ENCODE measurements at regions not wholly inside any gene's neighbourhood (a gene's known extent, or its start where the extent isn't known, plus 50 kb on each side); places are given as distances from the start of the nearest gene placed in this dataset.
"Not testable (repeated sequence)": the region's sequence is repeated elsewhere in the genome, so short reads cannot be mapped to it uniquely, and the experiment has no call there.

GRCh38 chr1:194361374-194362131 lies 1175.1 kb upstream of the B3GALT2 start:
- in situ Hi-C loops (cut with HindIII; ENCODE audit: low pct_unique_long_range_greater_than_20kb, low sequenced_read_pairs) = no loop called here
- no peak for DNase-seq (ENCODE audit: low read depth, low spot score)

- no peak for DNase-seq (ENCODE audit: low read depth, low spot score)
- in situ Hi-C loops (cut with HindIII; ENCODE audit: low pct_unique_long_range_greater_than_20kb, low sequenced_read_pairs) = no loop called here
Observed at GRCh38 chr1:194358208-194358581, 1171.8 kb upstream of the B3GALT2 start.

GRCh38 chr1:194357573-194358207 lies 1171.3 kb upstream of the B3GALT2 start:
- in situ Hi-C loops (cut with HindIII; ENCODE audit: low pct_unique_long_range_greater_than_20kb, low sequenced_read_pairs); DNase-seq (ENCODE audit: low read depth, low spot score): not testable (repeated sequence)

- in situ Hi-C loops (cut with HindIII; ENCODE audit: low pct_unique_long_range_greater_than_20kb, low sequenced_read_pairs) = no loop called here
- DNase-seq (ENCODE audit: low read depth, low spot score) = no peak
Observed at GRCh38 chr1:194355488-194356106, 1169.2 kb upstream of the B3GALT2 start.

GRCh38 chr1:194353121-194353520 lies 1166.7 kb upstream of the B3GALT2 start:
- in situ Hi-C loops (cut with HindIII; ENCODE audit: low pct_unique_long_range_greater_than_20kb, low sequenced_read_pairs) = no loop called here
- DNase-seq (ENCODE audit: low read depth, low spot score) = no peak

GRCh38 chr1:194347200-194347599 lies 1160.8 kb upstream of the B3GALT2 start:
- in situ Hi-C loops (cut with HindIII; ENCODE audit: low pct_unique_long_range_greater_than_20kb, low sequenced_read_pairs) = no loop called here
- no peak for DNase-seq (ENCODE audit: low read depth, low spot score)

- peak; percentile 19 for DNase-seq (ENCODE audit: low read depth, low spot score)
- in situ Hi-C loops (cut with HindIII; ENCODE audit: low pct_unique_long_range_greater_than_20kb, low sequenced_read_pairs) = no loop called here
Observed at GRCh38 chr1:194342484-194343262, 1156.3 kb upstream of the B3GALT2 start.

GRCh38 chr1:194341587-194341986 lies 1155.2 kb upstream of the B3GALT2 start:
- no peak for DNase-seq (ENCODE audit: low read depth, low spot score)
- in situ Hi-C loops (cut with HindIII; ENCODE audit: low pct_unique_long_range_greater_than_20kb, low sequenced_read_pairs) = no loop called here

GRCh38 chr1:194339471-194339870 lies 1153.1 kb upstream of the B3GALT2 start:
- DNase-seq (ENCODE audit: low read depth, low spot score) = no peak
- in situ Hi-C loops (cut with HindIII; ENCODE audit: low pct_unique_long_range_greater_than_20kb, low sequenced_read_pairs) = no loop called here

- no peak for DNase-seq (ENCODE audit: low read depth, low spot score)
- in situ Hi-C loops (cut with HindIII; ENCODE audit: low pct_unique_long_range_greater_than_20kb, low sequenced_read_pairs) = no loop called here
Observed at GRCh38 chr1:194338241-194338948, 1152.0 kb upstream of the B3GALT2 start.

GRCh38 chr1:194333240-194333639 lies 1146.8 kb upstream of the B3GALT2 start:
- DNase-seq (ENCODE audit: low read depth, low spot score) = no peak
- in situ Hi-C loops (cut with HindIII; ENCODE audit: low pct_unique_long_range_greater_than_20kb, low sequenced_read_pairs) = no loop called here

GRCh38 chr1:194331758-194332157 lies 1145.3 kb upstream of the B3GALT2 start:
- in situ Hi-C loops (cut with HindIII; ENCODE audit: low pct_unique_long_range_greater_than_20kb, low sequenced_read_pairs) = no loop called here
- no peak for DNase-seq (ENCODE audit: low read depth, low spot score)

GRCh38 chr1:194322751-194323150 lies 1136.3 kb upstream of the B3GALT2 start:
- no peak for DNase-seq (ENCODE audit: low read depth, low spot score)
- in situ Hi-C loops (cut with HindIII; ENCODE audit: low pct_unique_long_range_greater_than_20kb, low sequenced_read_pairs) = no loop called here

GRCh38 chr1:194318790-194319280 lies 1132.4 kb upstream of the B3GALT2 start:
- DNase-seq (ENCODE audit: low read depth, low spot score) = no peak
- in situ Hi-C loops (cut with HindIII; ENCODE audit: low pct_unique_long_range_greater_than_20kb, low sequenced_read_pairs) = no loop called here

GRCh38 chr1:194309697-194310096 lies 1123.3 kb upstream of the B3GALT2 start:
- in situ Hi-C loops (cut with HindIII; ENCODE audit: low pct_unique_long_range_greater_than_20kb, low sequenced_read_pairs) = no loop called here
- DNase-seq (ENCODE audit: low read depth, low spot score) = no peak

- in situ Hi-C loops (cut with HindIII; ENCODE audit: low pct_unique_long_range_greater_than_20kb, low sequenced_read_pairs) = no loop called here
- no peak for DNase-seq (ENCODE audit: low read depth, low spot score)
Observed at GRCh38 chr1:194309269-194309668, 1122.9 kb upstream of the B3GALT2 start.

- in situ Hi-C loops (cut with HindIII; ENCODE audit: low pct_unique_long_range_greater_than_20kb, low sequenced_read_pairs) = no loop called here
- no peak for DNase-seq (ENCODE audit: low read depth, low spot score)
Observed at GRCh38 chr1:194300776-194301175, 1114.4 kb upstream of the B3GALT2 start.

All from SK-MEL-5 (cell line).